ENCODE measurements at regions not wholly inside any gene's neighbourhood (a gene's known extent, or its start where the extent isn't known, plus 50 kb on each side); places are given as distances from the start of the nearest gene placed in this dataset.
"Not testable (repeated sequence)": the region's sequence is repeated elsewhere in the genome, so short reads cannot be mapped to it uniquely, and the experiment has no call there.

- not testable (repeated sequence) for DNase-seq (ENCODE audit: low spot score)
Observed at GRCh38 chr13:86253497-86253896, 454.3 kb upstream of the SLITRK6 start.

- DNase-seq (ENCODE audit: low spot score), result not testable (repeated sequence)
Observed at GRCh38 chr13:86255820-86256219, 456.6 kb upstream of the SLITRK6 start.

- no peak for DNase-seq (ENCODE audit: low spot score)
Observed at GRCh38 chr13:86269511-86269910, 470.3 kb upstream of the SLITRK6 start.

- DNase-seq (ENCODE audit: low spot score), result no peak
Observed at GRCh38 chr13:86282442-86282841, 483.2 kb upstream of the SLITRK6 start.

- no peak for DNase-seq (ENCODE audit: low spot score)
Observed at GRCh38 chr13:86283031-86283430, 483.8 kb upstream of the SLITRK6 start.

GRCh38 chr13:86298725-86299124 lies 499.5 kb upstream of the SLITRK6 start:
- no peak for DNase-seq (ENCODE audit: low spot score)

- no peak for DNase-seq (ENCODE audit: low spot score)
Observed at GRCh38 chr13:86299128-86299527, 499.9 kb upstream of the SLITRK6 start.

GRCh38 chr13:86309881-86310280 lies 510.7 kb upstream of the SLITRK6 start:
- no peak for DNase-seq (ENCODE audit: low spot score)

- DNase-seq (ENCODE audit: low spot score), result no peak
Observed at GRCh38 chr13:86313421-86313820, 514.2 kb upstream of the SLITRK6 start.

- DNase-seq (ENCODE audit: low spot score), result no peak
Observed at GRCh38 chr13:86318450-86318849, 519.2 kb upstream of the SLITRK6 start.

GRCh38 chr13:86324191-86324590 lies 525.0 kb upstream of the SLITRK6 start:
- no peak for DNase-seq (ENCODE audit: low spot score)

GRCh38 chr13:86355301-86355700 lies 556.1 kb upstream of the SLITRK6 start:
- DNase-seq (ENCODE audit: low spot score), result no peak

- no peak for DNase-seq (ENCODE audit: low spot score)
Observed at GRCh38 chr13:86357106-86357505, 557.9 kb upstream of the SLITRK6 start.

GRCh38 chr13:86363749-86364148 lies 564.5 kb upstream of the SLITRK6 start:
- not testable (repeated sequence) for DNase-seq (ENCODE audit: low spot score)

GRCh38 chr13:86368924-86369323 lies 569.7 kb upstream of the SLITRK6 start:
- no peak for DNase-seq (ENCODE audit: low spot score)

GRCh38 chr13:86377451-86377850 lies 578.2 kb upstream of the SLITRK6 start:
- DNase-seq (ENCODE audit: low spot score), result no peak

- DNase-seq (ENCODE audit: low spot score), result no peak
Observed at GRCh38 chr13:86378628-86379027, 579.4 kb upstream of the SLITRK6 start.

GRCh38 chr13:86383151-86383550 lies 583.9 kb upstream of the SLITRK6 start:
- DNase-seq (ENCODE audit: low spot score), result no peak

GRCh38 chr13:86383561-86383960 lies 584.3 kb upstream of the SLITRK6 start:
- DNase-seq (ENCODE audit: low spot score), result no peak

- no peak for DNase-seq (ENCODE audit: low spot score)
Observed at GRCh38 chr13:86397635-86398034, 598.4 kb upstream of the SLITRK6 start.

GRCh38 chr13:86399572-86399971 lies 600.4 kb upstream of the SLITRK6 start:
- DNase-seq (ENCODE audit: low spot score), result no peak

- no peak for DNase-seq (ENCODE audit: low spot score)
Observed at GRCh38 chr13:86402500-86402899, 603.3 kb upstream of the SLITRK6 start.

GRCh38 chr13:86403181-86403580 lies 604.0 kb upstream of the SLITRK6 start:
- DNase-seq (ENCODE audit: low spot score), result no peak
